MM.1S (cell line): ENCODE measurements at regions not wholly inside any gene's neighbourhood (a gene's known extent, or its start where the extent isn't known, plus 50 kb on each side); places are given as distances from the start of the nearest gene placed in this dataset.

Source experiments
- CTCF ChIP-seq: fragments of 300-600 bp; sonication (generic); IDR thresholded peaks from 2 replicates; pipeline ENCODE4 v1.5.1; 2016; ENCODE audit warnings: antibody characterized with exemption, low read length, mixed read lengths
- EZH2 ChIP-seq: fragments of 300-600 bp; sonication (generic); optimal IDR thresholded peaks from 2 replicates; pipeline ENCODE3; 2017; ENCODE audit warnings: low read depth, mild to moderate bottlenecking, antibody characterized with exemption, low read length, mixed read lengths
- EZH2phosphoT487 ChIP-seq: fragments of 300-600 bp; sonication (generic); IDR thresholded peaks from 2 replicates; pipeline ENCODE4 v1.6.1; 2018; ENCODE audit warnings: antibody characterized with exemption, low read length

- TF ChIP-seq CTCF = no peak
- TF ChIP-seq EZH2 = no peak
- no peak for TF ChIP-seq EZH2phosphoT487
These were observed 374.7 kb upstream of the NRP1 start for GRCh38 chr10:33709008-33709753.
